ENCODE measurements at regions not wholly inside any gene's neighbourhood (a gene's known extent, or its start where the extent isn't known, plus 50 kb on each side); places are given as distances from the start of the nearest gene placed in this dataset.
"Not testable (repeated sequence)": the region's sequence is repeated elsewhere in the genome, so short reads cannot be mapped to it uniquely, and the experiment has no call there.

DNA sequence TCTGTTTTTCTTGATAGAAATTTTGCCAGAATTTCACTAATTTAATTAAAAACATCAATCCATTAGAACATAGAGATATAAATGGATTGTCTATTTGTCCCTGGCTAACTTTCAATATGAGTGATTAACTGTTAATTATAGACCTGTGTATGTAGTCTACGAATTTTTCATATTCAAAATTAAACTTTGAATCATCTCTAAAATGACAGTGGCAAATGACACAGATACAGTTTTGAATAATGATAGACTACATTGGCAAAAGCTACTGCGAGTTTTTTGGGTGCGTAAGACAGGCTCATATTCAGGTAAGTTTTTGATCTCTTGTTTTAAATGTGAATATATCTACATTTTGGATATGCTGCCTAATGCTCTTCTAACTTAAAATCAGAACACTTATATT, 86.0 kb upstream of the TBC1D5 start:
- DNase-seq, result no peak

DNA sequence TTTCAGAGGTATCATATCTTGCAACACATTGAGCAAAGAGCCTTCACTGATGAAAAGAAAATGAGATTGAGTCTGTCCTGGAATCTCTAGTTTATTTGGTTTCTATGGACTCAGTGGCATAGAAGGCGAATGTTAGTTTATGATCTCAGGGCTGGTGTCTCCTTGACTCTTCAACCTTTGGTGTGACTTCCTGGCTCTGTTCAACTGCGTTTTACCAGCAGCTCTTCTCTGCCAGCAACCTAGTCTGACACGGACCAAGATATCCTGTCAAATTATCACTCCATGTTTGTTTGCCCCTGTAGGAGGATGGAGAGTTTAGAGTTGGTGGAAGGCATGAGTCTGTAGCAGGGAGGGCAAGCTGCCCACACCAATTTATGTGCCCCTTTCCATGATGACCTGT, 82.9 kb upstream of the TBC1D5 start:
- no peak for DNase-seq

DNA sequence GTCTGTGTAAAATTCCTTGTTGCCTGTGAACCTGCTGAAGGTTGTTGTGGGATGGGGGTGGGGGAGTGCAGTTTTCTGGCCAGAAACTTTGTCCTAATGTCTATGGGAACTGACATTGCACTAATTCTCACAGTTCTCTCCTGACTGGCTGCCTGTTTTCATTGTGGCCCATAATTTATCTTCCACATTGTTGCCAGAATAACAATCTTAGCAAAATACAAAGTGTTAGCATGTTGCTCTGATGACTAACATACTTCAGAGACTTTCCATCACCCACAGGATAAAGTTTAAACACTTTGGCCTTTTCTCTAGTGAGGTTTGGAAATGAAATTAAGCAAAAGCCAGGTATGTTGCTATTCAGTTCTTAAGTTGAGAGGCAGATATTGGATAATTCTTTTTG, 81.4 kb upstream of the TBC1D5 start:
- no peak for DNase-seq

DNA sequence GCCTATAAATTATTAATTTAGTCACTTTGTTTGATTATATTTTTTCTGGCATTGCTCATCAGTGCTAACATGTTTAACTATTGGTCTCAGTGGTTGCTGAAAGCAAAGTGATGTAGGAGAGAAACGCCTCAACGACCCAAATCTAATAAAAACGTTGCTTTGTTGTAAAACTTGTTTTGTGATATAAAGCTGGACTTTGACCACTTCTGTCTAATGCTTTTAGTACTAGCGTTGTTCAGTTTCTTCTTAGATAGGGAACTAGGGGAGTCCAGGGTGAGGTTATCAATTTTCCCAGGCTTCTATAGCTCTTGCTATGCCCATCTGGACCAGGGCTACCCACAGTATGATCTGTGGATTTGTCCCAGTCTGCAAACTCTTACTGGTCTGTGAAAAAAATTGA, 80.6 kb upstream of the TBC1D5 start:
- no peak for DNase-seq

DNA sequence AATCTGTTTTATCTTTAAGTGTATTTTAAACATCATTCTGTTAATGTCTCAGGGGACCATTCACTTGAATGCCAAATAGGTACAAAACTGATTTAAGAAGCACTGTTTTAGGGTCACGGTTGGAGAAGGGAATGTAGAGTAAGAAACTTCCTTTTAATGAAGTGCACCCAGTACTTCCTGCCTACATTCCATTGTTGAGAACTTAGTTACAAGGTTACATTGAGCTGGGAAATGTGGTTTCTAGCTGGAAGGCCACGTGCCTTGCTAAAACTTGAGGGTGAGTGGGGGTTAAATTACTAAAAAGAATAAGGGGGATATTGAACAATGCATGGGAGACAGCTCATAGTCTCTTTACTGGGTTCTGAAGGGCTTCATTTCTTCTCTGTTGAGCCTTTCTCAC, 78.3 kb upstream of the TBC1D5 start:
- DNase-seq, result no peak

DNA sequence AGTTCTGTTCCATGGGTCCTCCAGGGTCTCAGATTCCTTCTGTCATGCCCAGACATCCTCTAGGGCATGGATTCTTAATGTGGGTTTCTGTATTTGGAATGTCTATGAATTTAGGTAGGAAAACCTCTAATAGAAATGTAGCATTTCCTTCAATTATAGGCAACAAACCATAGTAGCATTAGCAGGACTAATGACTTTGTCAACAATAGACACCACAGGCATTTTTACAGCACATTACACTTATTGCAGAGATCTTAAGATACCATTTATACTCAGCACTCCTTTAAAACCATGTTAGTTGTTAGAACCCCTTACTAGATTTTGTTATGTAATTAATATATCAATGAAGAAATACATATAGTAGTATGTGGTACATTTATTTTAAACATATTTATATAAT, 77.8 kb upstream of the TBC1D5 start:
- no peak for DNase-seq

DNA sequence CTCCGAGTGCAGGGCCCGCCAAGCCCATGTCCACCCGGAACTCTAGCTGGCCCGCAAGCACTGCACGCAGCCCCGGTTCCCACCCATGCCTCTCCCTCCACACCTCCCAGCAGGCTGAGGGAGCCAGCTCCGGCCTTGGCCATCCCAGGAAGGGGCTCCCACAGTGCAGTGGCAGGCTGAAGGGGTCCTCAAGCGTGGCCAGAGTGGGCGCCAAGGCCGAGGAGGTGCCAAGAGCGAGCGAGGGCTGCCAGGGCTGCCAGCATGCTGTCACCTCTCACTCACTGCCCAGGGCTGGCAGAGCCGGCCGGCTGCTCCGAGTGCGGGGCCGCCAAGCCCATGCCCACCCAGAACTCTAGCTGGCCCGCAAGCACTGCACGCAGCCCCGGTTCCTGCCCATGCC, 75.5 kb upstream of the TBC1D5 start:
- not testable (repeated sequence) for DNase-seq

DNA sequence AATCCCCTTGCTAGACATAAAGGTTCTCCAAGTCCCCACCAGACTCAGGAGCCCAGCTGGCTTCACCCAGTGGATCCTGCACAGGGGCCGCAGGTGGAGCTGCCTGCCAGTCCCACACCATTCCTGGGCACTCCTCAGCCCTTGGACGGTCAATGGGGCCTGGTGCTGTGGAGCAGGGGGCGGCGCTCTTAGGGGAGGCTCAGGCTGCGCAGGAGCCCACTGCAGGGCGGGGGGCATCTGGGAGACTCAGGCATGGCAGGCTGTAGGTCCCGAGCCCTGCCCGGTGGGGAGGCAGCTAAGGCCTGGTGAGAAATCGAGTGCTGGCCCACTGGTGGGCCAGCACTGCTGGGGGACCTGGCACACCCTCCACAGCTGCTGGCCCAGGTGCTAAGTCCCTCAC, 75.1 kb upstream of the TBC1D5 start:
- no peak for DNase-seq

DNA sequence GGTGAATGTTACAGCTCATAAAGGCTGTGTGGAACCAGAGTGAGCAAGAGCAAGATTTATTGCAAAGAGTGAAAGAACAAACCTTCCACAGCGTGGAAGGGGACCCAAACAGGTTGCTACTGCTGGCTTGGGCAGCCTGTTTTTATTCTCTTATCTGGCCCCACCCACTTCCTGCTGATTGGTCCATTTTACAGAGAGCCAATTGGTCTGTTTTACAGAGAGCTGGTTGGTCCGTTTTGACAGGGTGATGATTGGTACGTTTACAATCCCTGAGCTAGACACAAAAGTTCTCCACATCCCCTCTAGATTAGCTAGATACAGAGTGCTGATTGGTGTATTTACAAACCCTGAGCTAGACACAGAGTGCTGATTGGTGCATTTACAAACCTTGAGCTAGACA, 74.4 kb upstream of the TBC1D5 start:
- not testable (repeated sequence) for DNase-seq

DNA sequence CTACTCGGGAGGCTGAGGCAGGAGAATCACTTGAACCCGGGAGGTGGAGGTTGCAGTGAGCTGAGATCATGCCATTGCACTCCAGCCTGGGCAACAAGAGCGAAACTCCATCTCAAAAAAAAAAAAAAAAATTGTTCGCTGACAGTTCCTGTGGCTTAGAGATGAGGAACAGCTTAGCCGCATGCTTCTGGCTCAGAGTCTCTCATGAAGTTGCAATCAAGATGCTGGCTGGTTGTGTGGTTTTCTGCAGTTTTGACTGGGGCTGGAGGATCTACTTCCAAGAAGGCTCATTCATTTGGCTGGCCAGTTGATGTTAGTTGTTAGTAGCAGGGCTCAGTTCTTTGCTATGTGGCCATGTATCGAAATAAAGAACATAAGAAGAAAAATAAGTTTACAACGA, 69.9 kb upstream of the TBC1D5 start:
- not testable (repeated sequence) for DNase-seq

DNA sequence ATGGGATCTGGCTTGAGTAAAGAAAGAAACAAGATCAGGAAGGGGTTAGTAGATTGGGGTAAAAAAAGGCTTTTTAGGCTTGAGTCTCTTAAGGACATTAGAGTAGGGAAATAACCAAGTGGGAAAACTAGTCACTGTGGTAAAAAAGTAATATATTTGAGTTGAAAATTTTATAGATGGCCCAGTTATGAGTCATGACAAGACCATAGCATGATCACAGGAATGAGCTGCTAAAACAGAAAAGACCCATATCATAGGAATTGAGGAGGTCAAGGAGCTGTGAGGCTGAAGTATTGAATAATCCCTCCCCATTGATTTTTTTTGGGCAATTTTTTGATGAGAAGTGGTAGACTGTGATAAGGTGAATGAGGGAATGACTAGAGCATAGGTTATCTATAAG, 69.2 kb upstream of the TBC1D5 start:
- DNase-seq, result peak; percentile 62

DNA sequence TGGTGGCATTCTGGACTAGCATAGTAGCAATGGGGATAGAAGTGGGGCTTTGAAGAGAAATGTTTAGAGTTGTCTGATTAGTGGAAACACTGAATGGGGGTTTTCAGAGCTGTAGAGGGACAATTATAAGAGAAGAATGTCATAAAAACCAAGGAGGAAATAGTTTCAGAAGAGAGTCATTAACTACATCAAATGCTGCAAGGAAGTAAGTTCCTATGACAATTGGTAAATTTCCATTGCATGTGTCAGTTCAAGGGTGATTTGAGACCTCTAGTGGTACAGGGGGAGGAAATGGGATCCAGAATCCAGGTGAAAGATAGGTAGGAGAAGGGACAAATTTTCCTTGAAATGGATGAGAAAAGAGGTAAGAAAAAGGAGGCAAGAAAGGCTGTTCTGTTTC, 68.3 kb upstream of the TBC1D5 start:
- peak; percentile 77 for DNase-seq

DNA sequence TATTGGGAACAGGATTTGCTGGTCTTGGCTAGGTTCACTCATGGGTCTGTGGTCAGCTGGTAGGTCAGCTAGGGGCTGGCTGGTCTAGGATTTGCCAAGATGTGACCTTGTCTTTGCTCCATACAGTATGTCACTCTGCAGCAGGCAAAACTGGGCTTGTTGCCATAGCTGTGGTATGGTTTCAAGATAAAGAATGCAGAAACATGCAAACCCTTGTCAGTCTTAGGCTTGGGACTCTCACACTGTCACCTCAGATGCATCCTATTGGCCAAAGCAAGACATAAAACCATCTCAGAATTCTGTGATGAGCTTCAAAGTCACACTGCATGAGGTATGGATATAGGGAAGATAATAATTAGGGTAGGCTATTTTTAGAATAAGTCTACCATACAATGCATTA, 66.6 kb upstream of the TBC1D5 start:
- DNase-seq, result peak; percentile 77

DNA sequence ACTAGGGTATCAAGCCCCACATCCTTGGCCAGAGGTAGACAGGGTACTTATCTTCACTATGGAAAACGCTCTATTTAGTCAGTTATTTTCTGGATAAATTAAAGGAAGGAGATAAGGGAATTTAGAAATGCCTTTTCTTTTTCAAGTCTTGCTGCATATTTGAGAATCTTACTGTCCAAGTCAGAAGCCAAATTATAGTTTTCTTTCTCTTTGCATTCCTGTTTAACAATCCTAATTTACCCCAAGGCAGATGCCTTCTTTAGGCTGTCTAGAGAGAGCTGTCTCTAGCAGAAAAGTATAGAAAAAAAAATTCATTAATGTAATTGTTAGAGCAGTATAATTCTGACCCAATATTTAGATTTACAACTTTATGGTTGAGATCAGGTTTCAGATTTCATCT, 64.4 kb upstream of the TBC1D5 start:
- no peak for DNase-seq

DNA sequence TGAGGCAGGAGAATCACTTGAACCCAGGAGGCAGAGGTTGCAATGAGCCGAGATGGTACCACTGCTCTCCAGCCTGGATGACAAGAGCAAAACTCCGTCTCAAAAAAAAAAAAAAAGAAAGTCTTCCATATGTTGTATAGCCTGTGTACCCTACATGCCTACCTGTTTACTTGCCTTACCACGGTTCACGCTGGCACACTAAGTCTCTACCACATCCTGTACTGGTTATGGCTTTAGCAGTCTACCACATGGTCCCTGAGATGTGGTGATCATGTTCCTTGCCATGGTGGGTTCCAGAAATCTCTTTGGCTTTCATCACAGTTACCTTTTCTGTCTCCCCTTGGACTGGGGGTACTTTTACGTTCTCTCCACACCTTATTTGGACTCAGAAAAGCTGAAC, 63.8 kb upstream of the TBC1D5 start:
- DNase-seq, result no peak

DNA sequence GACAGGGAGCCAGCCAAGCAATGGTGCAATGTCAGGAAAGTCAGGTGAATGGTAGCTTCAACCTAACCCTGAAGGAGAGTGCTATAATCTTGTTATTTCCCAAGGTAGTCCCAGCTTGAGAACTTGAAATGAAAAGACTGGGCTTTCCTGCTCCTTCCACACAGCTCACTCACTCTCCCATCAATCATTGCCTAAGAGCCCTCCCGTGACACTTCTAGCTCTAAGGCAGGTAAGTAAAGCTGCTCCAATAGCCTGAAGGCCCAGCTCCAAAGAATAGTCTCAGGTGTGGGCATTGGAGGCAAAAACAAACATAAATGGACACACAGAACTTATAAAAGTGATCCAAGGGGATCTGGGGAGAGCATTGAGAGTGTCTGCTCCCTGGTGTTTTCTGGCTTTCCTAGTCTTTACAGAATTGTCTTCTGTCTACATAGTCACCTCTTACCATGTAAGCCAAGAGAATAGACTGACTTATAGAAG, 63.1 kb upstream of the TBC1D5 start:
- DNase-seq, result no peak

DNA sequence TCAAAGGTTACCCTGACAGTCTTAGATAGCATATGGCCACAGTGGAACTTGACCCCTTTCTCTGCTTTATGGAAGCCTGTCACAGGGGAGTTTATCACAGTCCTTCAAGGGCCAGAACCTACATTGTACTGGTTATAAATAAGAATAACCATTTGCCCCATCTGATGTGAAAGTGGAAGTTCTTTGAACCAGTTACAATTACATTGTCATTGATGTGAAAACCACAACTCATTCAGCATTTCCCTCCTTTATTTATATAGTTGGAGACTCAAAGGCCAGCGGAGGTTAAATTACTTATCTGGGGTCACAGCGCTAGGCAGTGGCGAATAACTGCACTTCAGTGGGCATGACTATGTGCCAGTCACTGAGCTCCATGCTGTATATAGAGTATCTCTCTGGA, 60.5 kb upstream of the TBC1D5 start:
- DNase-seq, result no peak

DNA sequence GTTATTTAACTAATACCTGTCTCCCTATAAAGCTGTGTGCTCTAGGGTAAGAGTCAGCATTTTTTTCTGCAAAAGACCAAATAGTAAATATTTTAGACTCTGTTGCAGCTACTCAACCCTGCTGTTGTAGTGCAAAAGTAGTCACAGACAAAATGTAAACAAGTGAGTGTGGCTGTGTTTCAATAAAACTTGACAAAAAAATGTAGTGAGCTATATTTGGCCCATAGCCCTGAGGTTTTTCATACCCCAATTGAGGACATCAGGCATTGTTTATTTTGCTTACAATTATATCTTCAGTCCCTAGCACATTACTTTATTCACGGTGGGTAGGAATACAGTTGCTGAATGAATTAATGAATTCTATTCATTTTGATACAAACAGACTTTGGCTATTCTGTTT, 58.7 kb upstream of the TBC1D5 start:
- DNase-seq, result peak; percentile 30

DNA sequence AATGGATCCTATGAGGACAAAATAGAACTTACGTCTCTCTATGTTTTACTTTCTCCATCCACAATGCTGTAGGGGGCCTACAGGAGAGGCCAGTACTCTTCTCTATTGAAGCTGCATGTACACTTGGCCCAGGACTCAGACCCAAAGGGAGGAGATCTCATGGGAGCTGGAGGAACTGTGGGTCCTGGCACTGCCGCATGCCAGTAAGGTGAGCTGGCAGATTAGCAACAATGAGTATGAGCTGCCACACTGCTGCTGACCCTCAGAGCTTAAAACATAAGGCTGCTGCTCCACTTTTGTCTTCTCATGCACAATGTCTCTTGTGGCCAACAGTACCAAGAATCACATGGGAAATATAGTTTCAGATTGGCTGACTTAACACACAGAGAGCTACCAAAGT, 57.8 kb upstream of the TBC1D5 start:
- DNase-seq, result peak; percentile 33

DNA sequence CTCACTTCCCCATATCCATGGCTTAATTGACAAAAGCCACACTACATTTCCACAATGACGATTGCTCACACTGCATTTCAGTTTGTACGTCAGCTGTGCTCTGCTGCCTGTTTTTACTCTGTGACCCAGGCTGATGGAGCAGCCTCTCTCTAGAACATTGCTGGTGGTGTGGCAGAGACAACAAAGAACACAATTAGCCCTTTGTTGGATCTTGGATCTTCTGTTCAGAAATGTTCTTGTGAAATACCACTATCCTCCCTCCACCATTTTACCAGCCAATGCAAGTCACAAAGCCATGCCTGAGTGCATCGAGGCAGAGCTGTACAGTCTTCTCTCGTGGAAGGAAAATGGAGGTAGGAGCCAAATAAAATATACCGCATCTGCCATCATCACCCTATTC, 56.9 kb upstream of the TBC1D5 start:
- no peak for DNase-seq

DNA sequence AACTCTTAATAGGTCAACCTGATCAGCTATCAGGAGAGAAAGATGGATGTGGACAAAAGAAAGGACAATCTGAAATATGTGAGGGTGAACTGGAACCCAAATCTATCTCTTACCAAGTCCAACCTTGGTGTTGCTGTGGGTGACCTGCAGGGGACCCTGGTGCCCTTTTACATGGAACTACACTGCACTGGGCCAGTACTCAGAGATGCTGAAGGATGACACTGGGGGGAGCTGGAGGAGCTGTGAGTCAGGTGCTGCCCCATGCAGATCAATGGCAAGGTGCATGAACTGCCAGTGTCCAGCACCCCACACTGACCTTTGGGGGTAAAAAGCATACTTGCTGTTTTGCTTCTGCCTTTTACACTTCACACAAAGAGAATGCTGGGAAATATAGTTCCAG, 55.6 kb upstream of the TBC1D5 start:
- no peak for DNase-seq

DNA sequence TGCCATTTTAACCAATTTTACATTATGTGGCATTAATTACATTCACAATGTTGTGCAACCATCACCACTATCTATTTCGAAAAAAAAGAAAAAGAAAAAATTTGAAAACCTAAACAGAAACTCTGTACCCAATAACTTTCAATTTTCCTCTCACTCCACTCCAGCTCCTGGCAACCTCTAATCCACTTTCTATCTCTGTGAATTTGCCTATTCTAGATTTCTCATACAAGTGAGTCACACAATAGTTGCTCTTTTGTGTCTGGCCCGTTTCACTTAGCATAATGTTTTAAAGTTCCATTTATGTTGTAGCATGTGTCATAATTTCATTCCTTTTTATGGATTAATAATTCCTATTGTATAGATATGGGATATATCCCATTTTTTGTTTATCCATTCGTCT, 53.3 kb upstream of the TBC1D5 start:
- no peak for DNase-seq

DNA sequence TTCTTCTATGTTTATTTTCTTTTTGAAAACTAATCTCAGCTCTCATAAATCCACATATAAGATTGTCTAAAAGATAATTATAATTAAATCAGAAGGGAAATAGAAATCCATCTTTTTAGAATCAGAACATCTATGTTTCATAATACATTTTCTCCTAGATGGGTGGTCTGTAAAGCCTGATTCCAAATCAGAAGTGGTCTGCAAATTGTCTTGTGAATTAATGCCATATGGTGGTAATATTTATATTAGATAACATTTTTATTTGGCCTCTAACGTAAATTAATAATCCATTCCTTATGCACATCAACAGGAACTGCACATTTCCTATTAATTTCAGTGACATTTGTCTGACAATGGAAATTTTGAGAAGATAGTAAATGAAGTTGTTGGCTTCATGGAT, 52.8 kb upstream of the TBC1D5 start:
- no peak for DNase-seq

DNA sequence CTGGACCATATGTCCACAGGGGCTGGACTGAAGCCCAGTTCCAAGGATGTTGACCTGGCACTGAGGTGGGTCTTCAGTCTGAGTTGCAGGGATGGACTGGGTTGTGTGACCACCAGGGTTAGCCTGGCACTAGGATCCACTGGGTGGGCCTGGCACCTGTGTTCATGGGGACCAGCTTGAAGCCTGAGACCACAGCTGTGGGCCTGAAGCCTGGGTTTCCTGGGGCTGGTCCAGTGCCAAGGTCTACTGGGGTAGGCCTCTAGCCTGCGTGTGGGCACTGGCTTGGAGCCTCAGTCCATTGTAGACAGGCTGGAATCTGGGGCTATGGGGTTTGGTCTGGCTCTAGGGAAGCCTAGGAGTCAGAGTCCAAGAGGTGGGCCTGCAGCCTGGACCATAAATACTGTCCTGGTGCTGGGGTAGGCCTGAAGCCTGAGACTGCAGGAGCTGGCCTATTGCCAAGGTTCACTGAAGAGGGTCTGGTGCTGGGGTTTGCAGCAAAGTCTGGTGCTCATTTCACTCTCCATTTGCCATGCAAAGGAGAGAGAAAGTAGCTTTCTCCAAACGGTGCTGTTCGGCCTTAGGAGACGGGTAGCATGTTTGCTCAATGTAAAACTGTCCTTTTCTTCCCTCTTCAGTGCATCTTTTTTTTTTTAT, 51.2 kb upstream of the TBC1D5 start:
- DNase-seq, result no peak

Data from fibroblast of skin of scalp (primary cell).